Ascending aorta (tissue), 2 donors: ENCODE measurements at regions not wholly inside any gene's neighbourhood (a gene's known extent, or its start where the extent isn't known, plus 50 kb on each side); places are given as distances from the start of the nearest gene placed in this dataset.

ENCODE experiments used
- DNase-seq, 2 donors: peaks; one replicate each; pipeline ENCODE4 v3.0.0-alpha.2; 2019; ENCODE audit warnings: low spot score in 2 of 2
- H3K27ac ChIP-seq, 2 donors: fragments of 200-600 bp; sonication (generic); one replicate each; pipeline ENCODE4 v1.5.1; 2016 to 2017; ENCODE audit warnings: mild to moderate bottlenecking in 1 of 2
- H3K27me3 ChIP-seq: fragments of 200-600 bp; sonication (generic); one replicate; pipeline ENCODE4 v1.5.1; 2017
- H3K36me3 ChIP-seq, 2 donors: fragments of 200-600 bp; sonication (generic); one replicate each; pipeline ENCODE4 v1.5.1; 2016
- H3K4me1 ChIP-seq, 2 donors: fragments of 200-600 bp; sonication (generic); one replicate each; pipeline ENCODE4 v1.5.1; 2016 to 2017; ENCODE audit warnings: mild to moderate bottlenecking in 1 of 2
- H3K4me3 ChIP-seq, 2 donors: fragments of 200-600 bp; sonication (generic); one replicate each; pipeline ENCODE4 v1.5.1; 2016 to 2017; ENCODE audit warnings: mild to moderate bottlenecking in 1 of 2
- H3K9me3 ChIP-seq, 2 donors: fragments of 200-600 bp; sonication (generic); one replicate each; pipeline ENCODE4 v1.5.1; 2016
- intact Hi-C: fragments of 100-400 bp; cut with DNase I; formaldehyde crosslinking; loops from one replicate; pipeline ENCODE4 v1.15.1; 2023
- TF ChIP-seq, protein P1 (sequence below), 3 experiments: fragments of 200-600 bp in 2 of 3; fragments of 450-650 bp in 1 of 3; sonication (generic) in 2 of 3; IDR thresholded peaks; one replicate each; pipeline ENCODE4 v1.5.1; 2016 to 2019; ENCODE audit warnings: antibody characterized with exemption in 3 of 3, mild to moderate bottlenecking in 1 of 3, moderate library complexity in 1 of 3

DNA sequence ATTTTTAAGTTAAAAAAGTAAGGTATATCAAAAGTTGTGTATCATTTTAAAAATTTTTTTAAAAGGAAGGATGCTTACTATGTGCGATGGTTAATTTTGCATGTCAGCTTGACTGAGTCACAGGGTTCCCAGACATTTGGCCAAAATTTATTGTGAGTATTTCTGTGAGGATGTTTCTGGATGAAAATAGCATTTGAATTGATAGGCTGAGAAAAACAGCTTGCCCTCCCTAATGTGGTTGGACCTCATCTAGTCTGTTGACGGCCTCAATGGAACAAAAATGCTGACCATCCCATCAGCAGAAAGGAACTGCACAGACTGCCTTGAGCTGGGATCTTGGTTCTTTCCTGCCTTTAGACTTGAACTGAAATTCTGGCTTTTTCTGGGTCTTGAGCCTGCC lies 724.5 kb downstream of the NCAM2 start:
- H3K4me3 ChIP-seq = no peak overlapping the region
- no peaks in the 10 kb centered on the region for H3K4me1 ChIP-seq
- H3K27me3 ChIP-seq = no peaks in the 10 kb centered on the region
- H3K36me3 ChIP-seq = no peaks in the 10 kb centered on the region
- no peak for DNase-seq
- TF ChIP-seq, protein P1, sequence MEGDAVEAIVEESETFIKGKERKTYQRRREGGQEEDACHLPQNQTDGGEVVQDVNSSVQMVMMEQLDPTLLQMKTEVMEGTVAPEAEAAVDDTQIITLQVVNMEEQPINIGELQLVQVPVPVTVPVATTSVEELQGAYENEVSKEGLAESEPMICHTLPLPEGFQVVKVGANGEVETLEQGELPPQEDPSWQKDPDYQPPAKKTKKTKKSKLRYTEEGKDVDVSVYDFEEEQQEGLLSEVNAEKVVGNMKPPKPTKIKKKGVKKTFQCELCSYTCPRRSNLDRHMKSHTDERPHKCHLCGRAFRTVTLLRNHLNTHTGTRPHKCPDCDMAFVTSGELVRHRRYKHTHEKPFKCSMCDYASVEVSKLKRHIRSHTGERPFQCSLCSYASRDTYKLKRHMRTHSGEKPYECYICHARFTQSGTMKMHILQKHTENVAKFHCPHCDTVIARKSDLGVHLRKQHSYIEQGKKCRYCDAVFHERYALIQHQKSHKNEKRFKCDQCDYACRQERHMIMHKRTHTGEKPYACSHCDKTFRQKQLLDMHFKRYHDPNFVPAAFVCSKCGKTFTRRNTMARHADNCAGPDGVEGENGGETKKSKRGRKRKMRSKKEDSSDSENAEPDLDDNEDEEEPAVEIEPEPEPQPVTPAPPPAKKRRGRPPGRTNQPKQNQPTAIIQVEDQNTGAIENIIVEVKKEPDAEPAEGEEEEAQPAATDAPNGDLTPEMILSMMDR (IDR thresholded peaks at IDR 0.05) = no peak
- H3K27ac ChIP-seq = no peak overlapping the region
- intact Hi-C loops = no loop called here
- H3K9me3 ChIP-seq = no peaks in the 10 kb centered on the region

DNA sequence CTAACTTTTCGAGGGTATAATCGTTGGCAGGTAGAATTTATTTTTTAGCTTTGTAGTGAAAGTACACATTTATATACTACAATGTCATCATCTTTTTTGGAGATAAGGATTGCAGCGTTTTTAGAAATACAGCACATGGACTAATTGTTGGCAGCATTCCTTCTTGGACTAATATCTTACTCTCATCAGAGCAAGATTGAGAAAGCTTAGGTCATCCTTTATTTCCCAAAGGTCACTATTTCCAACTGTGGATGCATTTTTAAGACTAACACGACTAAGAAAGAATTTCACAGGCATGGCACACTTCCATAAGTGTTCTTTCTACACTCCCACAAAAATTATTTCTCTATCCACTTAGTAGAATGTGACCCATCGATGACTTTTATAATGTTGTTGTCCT lies 732.3 kb downstream of the NCAM2 start:
- Histone ChIP-seq H3K4me3 (no peak overlapping the region), H3K4me1 (no peaks in the 10 kb centered on the region), H3K27ac (no peak overlapping the region), H3K9me3 (no peaks in the 10 kb centered on the region), H3K36me3 (no peaks in the 10 kb centered on the region), H3K27me3 (no peaks in the 10 kb centered on the region)
- no peak for DNase-seq
- TF ChIP-seq, protein P1 (IDR thresholded peaks at IDR 0.05) = no peak
- intact Hi-C loops = no loop called here

DNA sequence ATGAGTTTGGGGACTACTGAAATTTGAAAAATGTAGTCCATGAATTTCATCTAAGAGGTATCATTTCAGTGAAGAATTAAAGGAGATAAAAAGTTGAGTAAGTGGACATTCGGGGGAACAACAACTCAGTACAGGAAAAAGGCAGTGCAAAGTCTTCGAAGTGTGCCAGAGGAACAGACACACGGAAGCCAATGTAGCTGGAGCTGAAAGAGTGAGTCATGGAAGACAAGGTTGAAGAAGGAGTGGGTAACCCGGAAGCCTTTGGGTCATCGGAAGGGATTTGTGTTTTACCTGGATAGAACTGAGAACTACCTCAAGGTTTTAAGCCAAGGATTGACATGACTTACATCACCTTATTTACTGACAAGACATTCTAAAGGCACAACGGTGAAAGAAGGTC lies 733.4 kb downstream of the NCAM2 start:
- no peak for DNase-seq
- Histone ChIP-seq H3K27me3 (no peaks in the 10 kb centered on the region), H3K36me3 (no peaks in the 10 kb centered on the region), H3K27ac (no peak overlapping the region), H3K4me3 (no peak overlapping the region), H3K4me1 (no peaks in the 10 kb centered on the region), H3K9me3 (no peaks in the 10 kb centered on the region)
- TF ChIP-seq, protein P1 (IDR thresholded peaks at IDR 0.05) = no peak
- intact Hi-C loops = no loop called here

DNA sequence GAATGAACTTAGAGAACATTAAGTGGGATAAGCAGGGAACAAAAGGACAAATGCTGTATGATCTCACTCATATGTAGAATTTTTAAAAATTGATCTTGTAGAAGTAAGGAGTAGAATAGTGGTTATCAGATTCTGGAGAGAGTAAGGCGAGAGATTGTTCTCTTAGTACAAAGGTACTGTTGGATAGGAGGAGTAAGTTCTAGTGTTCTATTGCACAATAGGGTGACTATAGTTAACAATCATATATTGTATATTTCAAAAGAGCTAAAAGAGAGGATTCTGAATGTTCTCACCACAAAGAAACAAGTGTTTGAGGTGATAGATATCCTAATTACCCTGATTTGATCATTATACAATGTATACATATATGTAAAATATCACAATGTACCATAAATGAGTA lies 735.9 kb downstream of the NCAM2 start:
- no peaks in the 10 kb centered on the region for H3K9me3 ChIP-seq
- TF ChIP-seq, protein P1 (IDR thresholded peaks at IDR 0.05) = no peak
- no peaks in the 10 kb centered on the region for H3K4me1 ChIP-seq
- H3K27me3 ChIP-seq = no peaks in the 10 kb centered on the region
- no peak overlapping the region for H3K27ac ChIP-seq
- intact Hi-C loops = no loop called here
- DNase-seq = no peak
- no peaks in the 10 kb centered on the region for H3K36me3 ChIP-seq
- no peak overlapping the region for H3K4me3 ChIP-seq

DNA sequence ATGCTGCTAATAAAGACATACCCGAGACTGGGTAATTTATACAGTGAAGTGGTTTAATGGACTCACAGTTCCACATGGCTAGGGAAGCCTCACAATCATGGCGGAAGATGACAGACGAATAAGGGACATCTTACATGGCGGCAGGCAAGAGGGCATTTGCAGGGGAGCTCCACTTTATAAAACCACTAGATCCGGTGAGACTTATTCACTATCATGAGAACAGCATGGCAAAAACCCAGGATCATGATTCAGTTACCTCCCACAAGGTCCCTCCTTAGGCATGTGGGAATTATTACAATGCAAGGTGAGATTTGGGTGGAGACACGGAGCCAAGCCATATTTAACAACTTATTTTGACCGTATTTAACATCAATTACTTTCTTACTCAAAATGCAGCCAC lies 739.0 kb downstream of the NCAM2 start:
- TF ChIP-seq, protein P1 (IDR thresholded peaks at IDR 0.05) = no peak
- no peaks in the 10 kb centered on the region for H3K4me1 ChIP-seq
- H3K4me3 ChIP-seq = no peak overlapping the region
- no peak overlapping the region for H3K27ac ChIP-seq
- H3K27me3 ChIP-seq = no peaks in the 10 kb centered on the region
- H3K9me3 ChIP-seq = no peaks in the 10 kb centered on the region
- DNase-seq = no peak
- no peaks in the 10 kb centered on the region for H3K36me3 ChIP-seq
- intact Hi-C loops = no loop called here

DNA sequence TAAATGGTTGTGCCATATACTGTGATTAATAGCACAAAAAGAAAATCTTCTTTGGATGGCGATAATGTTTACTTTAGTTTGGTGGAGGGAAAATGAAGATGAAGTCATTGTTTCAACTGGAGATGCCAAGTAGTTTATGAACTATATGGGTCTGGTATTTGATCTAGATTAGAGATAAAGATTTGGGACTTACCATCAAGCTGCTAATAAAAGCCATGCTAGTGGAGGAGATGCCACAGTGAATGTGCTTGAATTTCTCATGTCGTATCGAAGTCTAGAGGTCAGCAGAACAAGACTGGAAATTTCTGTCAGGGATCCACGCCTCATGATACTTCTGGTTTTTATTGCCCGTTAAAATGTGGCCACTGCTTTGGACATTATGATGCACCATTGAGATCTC lies 742.0 kb downstream of the NCAM2 start:
- TF ChIP-seq, protein P1 (IDR thresholded peaks at IDR 0.05) = no peak
- DNase-seq = no peak
- Histone ChIP-seq H3K9me3 (no peaks in the 10 kb centered on the region), H3K27me3 (no peaks in the 10 kb centered on the region), H3K27ac (no peak overlapping the region), H3K36me3 (no peaks in the 10 kb centered on the region), H3K4me3 (no peak overlapping the region), H3K4me1 (no peaks in the 10 kb centered on the region)
- intact Hi-C loops = no loop called here
